ENCODE measurements at regions not wholly inside any gene's neighbourhood (a gene's known extent, or its start where the extent isn't known, plus 50 kb on each side); places are given as distances from the start of the nearest gene placed in this dataset.

- TF ChIP-seq POLR2A (IDR thresholded peaks at IDR 0.05; ENCODE audit: low read depth, low read length): no peak
- no peak for TF ChIP-seq TAF1 (IDR thresholded peaks at IDR 0.05; ENCODE audit: borderline replicate concordance, low read depth, low read length)
Observed at GRCh38 chrX:39115166-39115565, 313.9 kb downstream of the MID1IP1 start.

Data from GM12892 (cell line).